Medulla oblongata (tissue), 1 donor: ENCODE measurements at regions not wholly inside any gene's neighbourhood (a gene's known extent, or its start where the extent isn't known, plus 50 kb on each side); places are given as distances from the start of the nearest gene placed in this dataset.

Source experiments
- DNase-seq: peaks from one replicate; pipeline ENCODE4 v3.0.0-alpha.2; 2015; ENCODE audit errors: extremely low spot score

- DNase-seq = no peak
These were observed 237.9 kb downstream of the SNCA start for GRCh38 chr4:89599026-89599425.

GRCh38 chr4:89598602-89599001 is 238.4 kb downstream of the SNCA start:
- no peak for DNase-seq

GRCh38 chr4:89595125-89595789 is 241.7 kb downstream of the SNCA start:
- DNase-seq = no peak

GRCh38 chr4:89590128-89590527 is 246.8 kb downstream of the SNCA start:
- no peak for DNase-seq

- no peak for DNase-seq
These were observed 248.5 kb downstream of the SNCA start for GRCh38 chr4:89588421-89588820.

- DNase-seq = no peak
These were observed 249.6 kb downstream of the SNCA start for GRCh38 chr4:89587364-89587763.

GRCh38 chr4:89586864-89587263 is 250.1 kb downstream of the SNCA start:
- no peak for DNase-seq

GRCh38 chr4:89586318-89586717 is 250.6 kb downstream of the SNCA start:
- DNase-seq = no peak

GRCh38 chr4:89582756-89583505 is 254.0 kb downstream of the SNCA start:
- no peak for DNase-seq

GRCh38 chr4:89579771-89580170 is 257.2 kb downstream of the SNCA start:
- no peak for DNase-seq

- no peak for DNase-seq
These were observed 260.7 kb downstream of the SNCA start for GRCh38 chr4:89576246-89576645.

GRCh38 chr4:89575840-89576239 is 261.1 kb downstream of the SNCA start:
- no peak for DNase-seq

GRCh38 chr4:89574176-89574575 is 262.8 kb downstream of the SNCA start:
- DNase-seq = no peak

- DNase-seq = no peak
These were observed 263.3 kb downstream of the SNCA start for GRCh38 chr4:89573656-89574055.

GRCh38 chr4:89572224-89572858 is 264.6 kb downstream of the SNCA start:
- peak; percentile 32 for DNase-seq

GRCh38 chr4:89570931-89571330 is 263.3 kb upstream of the GPRIN3 start:
- DNase-seq = no peak

- no peak for DNase-seq
These were observed 260.3 kb upstream of the GPRIN3 start for GRCh38 chr4:89567936-89568335.

- no peak for DNase-seq
These were observed 255.8 kb upstream of the GPRIN3 start for GRCh38 chr4:89563431-89563830.

GRCh38 chr4:89562746-89563145 is 255.1 kb upstream of the GPRIN3 start:
- DNase-seq = no peak

GRCh38 chr4:89561048-89561447 is 253.4 kb upstream of the GPRIN3 start:
- no peak for DNase-seq

- no peak for DNase-seq
These were observed 250.5 kb upstream of the GPRIN3 start for GRCh38 chr4:89558147-89558546.

- DNase-seq = no peak
These were observed 249.2 kb upstream of the GPRIN3 start for GRCh38 chr4:89556601-89557305.
